Peyer's patch (tissue), 4 donors: ENCODE measurements at regions not wholly inside any gene's neighbourhood (a gene's known extent, or its start where the extent isn't known, plus 50 kb on each side); places are given as distances from the start of the nearest gene placed in this dataset.

Experiments used
- CTCF ChIP-seq, 6 experiments: fragments of 450-650 bp in 4 of 6; fragments of 200-600 bp in 2 of 6; sonication (generic) in 1 of 6; IDR thresholded peaks; one replicate each; pipeline ENCODE4 v1.5.1; 2017 to 2019; ENCODE audit warnings: antibody characterized with exemption in 6 of 6, mild to moderate bottlenecking in 3 of 6, moderate library complexity in 1 of 6
- POLR2A ChIP-seq, 2 donors: fragments of 450-650 bp; IDR thresholded peaks; one replicate each; pipeline ENCODE4 v1.5.1; 2017; ENCODE audit warnings: antibody characterized with exemption in 2 of 2, mild to moderate bottlenecking in 2 of 2, moderate library complexity in 2 of 2

DNA sequence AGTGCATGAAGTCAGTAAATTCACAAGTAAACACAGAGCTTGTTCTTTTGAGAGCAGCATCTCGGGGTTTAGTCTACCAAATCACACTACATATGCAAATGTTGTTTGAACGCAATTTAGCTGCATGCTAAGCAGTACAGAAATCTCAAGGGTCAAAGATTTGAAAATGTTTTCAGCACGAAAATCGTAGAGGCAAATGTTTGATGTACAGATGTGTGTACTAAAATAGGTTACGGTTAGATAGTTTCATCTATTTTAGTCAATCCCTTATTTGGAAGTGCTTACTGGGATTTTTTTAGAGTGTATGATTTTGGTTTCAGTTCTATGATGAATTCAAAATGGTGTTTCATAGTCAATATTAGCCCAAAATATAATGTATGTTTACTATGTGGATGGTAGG is 1928.2 kb upstream of the TENM3 start:
- TF ChIP-seq CTCF (IDR thresholded peaks at IDR 0.05) (no peak), POLR2A (IDR thresholded peaks at IDR 0.05) (no peak)
